GM23338 (cell line): ENCODE measurements at regions not wholly inside any gene's neighbourhood (a gene's known extent, or its start where the extent isn't known, plus 50 kb on each side); places are given as distances from the start of the nearest gene placed in this dataset.

Experiments
- ATAC-seq: fragments of 200-7000 bp; cut with Tn5 transposase; 3 replicates; pipeline ENCODE4 v1.9.1; 2020
- DNase-seq: peaks from one replicate; pipeline ENCODE4 v3.0.0-alpha.2; 2015; ENCODE audit warnings: low spot score
- H2AFZ ChIP-seq: fragments of 200-600 bp; sonication (generic); 2 replicates; pipeline ENCODE4 v1.8.0; 2016; ENCODE audit warnings: antibody characterized with exemption, mild to moderate bottlenecking, moderate library complexity
- H3F3A ChIP-seq: fragments of 200-600 bp; sonication (generic); replicated peaks from 2 replicates; pipeline ENCODE4 v1.8.0; 2017; ENCODE audit warnings: antibody characterized with exemption, mixed run types, low read depth
- H3K27ac ChIP-seq: fragments of 200-600 bp; sonication (generic); 2 replicates; pipeline ENCODE4 v1.6.1; 2016; ENCODE audit warnings: low read depth
- H3K27me3 ChIP-seq: fragments of 200-600 bp; sonication (generic); 2 replicates; pipeline ENCODE4 v1.8.0; 2016; ENCODE audit warnings: mild to moderate bottlenecking, mixed run types, moderate library complexity; ENCODE audit not compliant: insufficient read depth
- H3K36me3 ChIP-seq: fragments of 200-600 bp; sonication (generic); 2 replicates; pipeline ENCODE4 v1.8.0; 2016; ENCODE audit warnings: mild to moderate bottlenecking; ENCODE audit not compliant: insufficient read depth
- H3K4me1 ChIP-seq: fragments of 200-600 bp; sonication (generic); 2 replicates; pipeline ENCODE4 v1.8.0; 2016; ENCODE audit warnings: mild to moderate bottlenecking, moderate library complexity; ENCODE audit not compliant: insufficient read depth
- H3K4me2 ChIP-seq: fragments of 200-600 bp; sonication (generic); 2 replicates; pipeline ENCODE4 v1.7.1; 2017; ENCODE audit warnings: mixed run types
- H3K4me3 ChIP-seq: fragments of 200-600 bp; sonication (generic); 2 replicates; pipeline ENCODE4 v1.6.1; 2016; ENCODE audit warnings: mixed run types
- H3K79me2 ChIP-seq: fragments of 200-600 bp; sonication (generic); replicated peaks from 2 replicates; pipeline ENCODE4 v1.8.0; 2017; ENCODE audit warnings: mild to moderate bottlenecking; ENCODE audit not compliant: insufficient read depth
- H3K9me2 ChIP-seq: fragments of 200-600 bp; sonication (generic); 2 replicates; pipeline ENCODE4 v1.8.0; 2017; ENCODE audit not compliant: insufficient read depth
- H4K20me1 ChIP-seq: fragments of 200-600 bp; sonication (generic); replicated peaks from 2 replicates; pipeline ENCODE4 v1.8.0; 2017; ENCODE audit warnings: mild to moderate bottlenecking; ENCODE audit not compliant: insufficient read depth
- H3K27ac Mint-ChIP-seq: 2 replicates; pipeline ENCODE4 v1.8.0; 2020; ENCODE audit warnings: inconsistent platforms, mild to moderate bottlenecking, moderate library complexity, mixed read lengths
- H3K27me3 Mint-ChIP-seq: 3 replicates; pipeline ENCODE4 v1.8.0; 2022; ENCODE audit warnings: low read depth, mild to moderate bottlenecking, moderate library complexity, mixed read lengths, inconsistent platforms; ENCODE audit not compliant: insufficient read depth, poor library complexity
- H3K36me3 Mint-ChIP-seq: 3 replicates; pipeline ENCODE4 v1.8.0; 2021; ENCODE audit warnings: low read depth, mild to moderate bottlenecking, inconsistent platforms, moderate library complexity, mixed read lengths
- H3K4me1 Mint-ChIP-seq: 3 replicates; pipeline ENCODE4 v1.8.0; 2020; ENCODE audit warnings: mild to moderate bottlenecking, inconsistent platforms, mixed read lengths
- H3K4me3 Mint-ChIP-seq: 3 replicates; pipeline ENCODE4 v1.8.0; 2021; ENCODE audit warnings: moderate library complexity, mild to moderate bottlenecking, inconsistent platforms, mixed read lengths
- H3K9me3 Mint-ChIP-seq: 3 replicates; pipeline ENCODE4 v1.8.0; 2020; ENCODE audit warnings: moderate library complexity, mild to moderate bottlenecking, inconsistent platforms, mixed read lengths
- CREB1 ChIP-seq: fragments of 250-450 bp; sonication (Bioruptor Pico); IDR thresholded peaks from 2 replicates; pipeline ENCODE4 v1.5.0; 2020; ENCODE audit warnings: low read depth, mild to moderate bottlenecking, moderate library complexity
- CTCF ChIP-seq, 2 experiments: fragments of 200-600 bp in 1 of 2; sonication (generic) in 1 of 2; conservative IDR thresholded peaks; 2 replicates each; pipeline versions ENCODE4 v1.5.1 to v1.6.1; 2016 to 2017; ENCODE audit warnings: antibody characterized with exemption in 2 of 2, low read depth in 2 of 2, mild to moderate bottlenecking in 2 of 2, moderate library complexity in 1 of 2
- EZH2 ChIP-seq: fragments of 200-600 bp; sonication (generic); IDR thresholded peaks from one replicate; pipeline ENCODE4 v1.8.0; 2017; ENCODE audit warnings: antibody characterized with exemption, mild to moderate bottlenecking, low read depth; ENCODE audit not compliant: unreplicated experiment
- EZH2phosphoT487 ChIP-seq: fragments of 200-600 bp; sonication (generic); IDR thresholded peaks from one replicate; pipeline ENCODE4 v1.8.1; 2018; ENCODE audit warnings: antibody characterized with exemption; ENCODE audit not compliant: unreplicated experiment
- NANOG ChIP-seq: IDR thresholded peaks from 2 replicates; pipeline ENCODE4 v1.6.1; 2016; ENCODE audit warnings: antibody characterized with exemption, borderline replicate concordance
- POLR2AphosphoS5 ChIP-seq: IDR thresholded peaks from 2 replicates; pipeline ENCODE4 v1.6.1; 2016; ENCODE audit warnings: antibody characterized with exemption, low read depth
- REST ChIP-seq: IDR thresholded peaks from one replicate; pipeline ENCODE4 v1.6.1; 2018; ENCODE audit warnings: antibody characterized with exemption; ENCODE audit not compliant: unreplicated experiment
- STAT1 ChIP-seq: IDR thresholded peaks from one replicate; pipeline ENCODE4 v1.6.1; 2016; ENCODE audit warnings: antibody characterized with exemption; ENCODE audit not compliant: unreplicated experiment
- ZNF114 ChIP-seq: fragments of 250-450 bp; sonication (Bioruptor Pico); IDR thresholded peaks from 2 replicates; pipeline ENCODE4 v1.5.0; 2020; ENCODE audit warnings: mild to moderate bottlenecking, moderate library complexity
- ZNF331 ChIP-seq: fragments of 250-450 bp; sonication (Bioruptor Pico); IDR thresholded peaks from 2 replicates; pipeline ENCODE4 v1.5.0; 2020; ENCODE audit warnings: low read depth, mild to moderate bottlenecking, moderate library complexity
- ZNF462 ChIP-seq: fragments of 250-450 bp; sonication (Bioruptor Pico); IDR thresholded peaks from 2 replicates; pipeline ENCODE4 v1.5.0; 2020; ENCODE audit warnings: mild to moderate bottlenecking, moderate library complexity

- Mint-ChIP-seq H3K27ac (no peak overlapping the region), H3K36me3 (no peaks in the 10 kb centered on the region), H3K4me3 (no peak overlapping the region), H3K27me3 (no peaks in the 10 kb centered on the region), H3K4me1 (no peaks in the 10 kb centered on the region), H3K9me3 (no peaks in the 10 kb centered on the region)
- no peak overlapping the region for H2AFZ ChIP-seq
- ATAC-seq (no peak), DNase-seq (no peak)
- H3K79me2 ChIP-seq = no peaks in the 10 kb centered on the region
- H3K27me3 ChIP-seq = no peaks in the 10 kb centered on the region
- no peak overlapping the region for H3K4me3 ChIP-seq
- TF ChIP-seq ZNF462 (CRISPR knock-in tag) (no peak), ZNF331 (CRISPR knock-in tag) (no peak), STAT1 (no peak), EZH2 (no peak), POLR2AphosphoS5 (no peak), CTCF (conservative IDR thresholded peaks at IDR 0.05; ENCODE audit: low read depth in 2 of 2) (no peak), EZH2phosphoT487 (no peak), REST (no peak), NANOG (no peak), ZNF114 (CRISPR knock-in tag) (no peak), CREB1 (CRISPR knock-in tag) (no peak)
- H3F3A ChIP-seq = no peaks in the 10 kb centered on the region
- no peaks in the 10 kb centered on the region for H3K4me1 ChIP-seq
- H3K36me3 ChIP-seq = no peaks in the 10 kb centered on the region
- H3K4me2 ChIP-seq = no peak overlapping the region
- no peaks in the 10 kb centered on the region for H4K20me1 ChIP-seq
- H3K27ac ChIP-seq = no peak overlapping the region
- H3K9me2 ChIP-seq = no peaks in the 10 kb centered on the region; the same call in 1 of the 2 replicates
These were observed 410.4 kb upstream of the NOVA1 start for GRCh38 chr14:27008187-27008586.
